Hepatic stellate cell (primary cell): ENCODE measurements at regions not wholly inside any gene's neighbourhood (a gene's known extent, or its start where the extent isn't known, plus 50 kb on each side); places are given as distances from the start of the nearest gene placed in this dataset.
"Not testable (repeated sequence)": the region's sequence is repeated elsewhere in the genome, so short reads cannot be mapped to it uniquely, and the experiment has no call there.

ENCODE experiments used
- DNase-seq: peaks from one replicate; pipeline ENCODE4 v3.0.0; 2011; ENCODE audit warnings: low spot score

DNA sequence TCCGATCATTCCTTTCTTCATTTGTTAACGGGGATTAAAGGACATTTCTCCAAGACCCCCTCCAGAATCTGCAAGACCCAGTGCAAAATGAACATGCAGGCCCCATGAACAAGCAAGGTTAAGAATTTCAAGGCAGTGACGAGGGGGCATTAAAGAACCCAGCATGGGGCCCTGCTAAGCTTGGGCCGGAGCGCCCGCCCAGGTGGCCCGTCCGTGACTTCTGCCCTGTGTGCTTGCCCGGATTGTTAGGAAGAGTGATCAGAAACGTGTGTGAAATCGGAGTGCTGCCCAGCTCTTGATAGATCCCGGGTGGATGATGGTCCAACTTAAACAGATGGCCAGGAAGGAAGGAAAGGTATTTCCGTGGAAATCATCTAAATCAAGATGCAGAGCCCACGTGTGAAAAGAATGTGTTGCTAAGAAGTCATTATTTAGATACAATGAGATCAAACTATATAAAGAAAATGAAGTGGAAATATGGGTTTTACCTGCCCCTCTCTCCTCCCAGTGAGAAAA lies 213.6 kb downstream of the KLF6 start:
- no peak for DNase-seq

DNA sequence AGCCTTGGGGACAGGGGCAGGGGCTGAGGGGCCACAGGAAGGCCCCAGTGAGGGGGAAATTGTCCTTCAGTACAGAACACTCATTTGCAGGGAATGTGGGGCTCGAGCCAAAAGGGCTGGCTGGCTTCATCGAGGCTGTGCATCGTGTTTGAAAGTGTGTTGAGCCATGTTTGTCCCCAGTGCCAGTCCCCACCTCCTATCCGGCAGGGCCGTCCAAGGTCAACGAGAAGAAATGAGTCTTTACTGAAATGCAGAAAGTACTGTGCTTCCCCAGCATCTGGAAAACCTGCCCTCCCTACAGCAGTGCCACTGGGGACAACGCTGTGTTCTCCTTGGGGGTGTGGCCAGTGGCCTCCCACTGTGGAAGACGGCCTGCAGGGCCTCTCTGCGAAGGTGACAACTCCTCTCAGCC lies 214.1 kb downstream of the KLF6 start:
- no peak for DNase-seq

DNA sequence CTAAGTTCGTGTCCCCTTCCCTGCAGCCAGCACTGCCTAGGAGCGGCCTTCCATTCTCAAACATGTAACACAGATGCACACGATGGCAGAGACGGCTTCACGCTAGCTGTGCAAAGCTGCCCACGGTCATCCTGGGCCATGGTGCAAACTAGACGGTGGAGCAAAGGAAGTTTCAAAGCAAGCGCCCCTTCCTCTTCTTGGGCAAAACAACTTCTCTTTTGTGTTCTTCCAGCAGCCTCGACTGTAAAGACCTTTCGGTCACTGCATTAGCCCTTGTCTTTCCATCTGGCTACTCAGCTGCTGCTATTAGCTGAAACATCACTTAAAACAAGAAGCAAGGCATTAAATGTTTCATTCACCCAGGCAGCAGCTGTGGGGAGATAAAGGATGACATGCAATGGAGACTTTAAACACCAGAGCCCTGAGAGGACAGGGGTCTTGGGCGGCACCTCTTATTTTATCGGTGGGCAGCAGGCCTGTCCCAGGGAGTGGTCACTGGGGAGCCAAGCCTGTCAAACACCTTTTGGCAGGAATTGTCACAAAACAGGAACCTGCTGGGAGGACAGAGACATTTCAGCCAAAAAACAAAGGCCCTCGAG lies 214.8 kb downstream of the KLF6 start:
- DNase-seq: no peak

DNA sequence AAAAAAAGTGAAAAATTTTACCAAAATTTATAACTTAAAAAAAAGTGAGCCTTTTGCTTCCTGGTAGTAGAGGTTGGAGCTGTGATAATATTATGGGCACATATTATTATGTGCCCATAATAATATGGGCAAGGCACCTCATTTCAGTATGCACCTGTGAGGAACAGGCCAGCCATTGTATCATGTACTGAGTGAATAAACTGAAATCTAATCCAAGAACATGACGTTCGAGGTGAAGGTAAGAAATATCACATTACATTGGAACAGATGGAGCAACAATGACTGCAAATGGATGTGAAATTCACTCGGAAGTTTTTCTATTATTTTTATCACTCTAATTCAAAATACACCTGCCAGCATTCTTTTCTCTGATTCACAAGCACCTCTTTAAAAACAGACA lies 216.0 kb downstream of the KLF6 start:
- no peak for DNase-seq

DNA sequence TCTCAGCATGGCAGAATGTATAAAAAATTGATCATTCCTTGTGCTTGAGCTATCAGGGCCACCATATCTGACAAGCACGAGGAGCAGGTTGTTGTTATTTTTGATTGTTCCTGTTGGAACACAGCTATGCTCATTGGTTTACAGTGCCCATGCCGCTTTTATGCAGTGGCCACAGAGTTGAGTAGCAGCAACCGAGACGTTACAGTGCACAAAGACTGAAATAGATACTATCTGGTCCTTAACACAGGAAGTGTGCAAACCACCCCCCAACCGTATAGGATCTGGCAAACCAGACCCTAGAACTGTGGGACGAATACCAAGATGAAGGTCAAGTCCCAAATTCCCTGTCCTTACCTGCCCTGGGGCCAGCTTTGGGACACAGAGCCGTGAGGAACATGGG lies 216.6 kb downstream of the KLF6 start:
- no peak for DNase-seq

DNA sequence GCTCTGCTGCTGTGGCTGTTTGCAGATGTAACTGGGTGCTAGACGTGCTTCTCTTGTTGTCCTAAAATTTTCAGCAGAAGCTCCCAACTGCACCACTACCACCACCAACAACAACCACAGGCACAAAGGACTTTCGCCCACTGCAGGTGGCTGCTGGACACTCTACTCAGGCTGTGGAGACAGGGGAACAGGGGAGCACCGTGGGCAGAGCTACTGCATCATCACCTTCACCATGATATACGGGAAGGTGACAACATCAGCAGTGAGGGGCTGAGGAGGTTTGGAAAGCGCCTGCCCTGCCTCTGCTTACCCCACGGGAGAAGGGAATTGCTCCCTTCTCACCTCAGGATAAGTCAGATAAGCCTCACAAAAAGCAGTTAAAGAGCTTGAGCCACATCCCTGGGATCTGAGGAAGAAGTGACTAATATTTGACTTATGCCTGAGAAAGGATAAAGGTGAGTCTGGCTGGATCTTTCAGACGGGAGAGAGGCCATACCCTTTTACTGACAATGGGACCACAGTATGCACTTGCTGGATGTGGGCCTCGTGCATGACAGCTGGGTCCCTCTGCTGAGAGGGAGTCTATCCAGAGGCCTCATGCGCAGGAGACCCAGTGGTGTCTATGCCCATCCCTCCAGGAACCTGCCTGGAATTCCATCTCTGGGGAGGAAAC lies 217.6 kb downstream of the KLF6 start:
- DNase-seq: no peak

DNA sequence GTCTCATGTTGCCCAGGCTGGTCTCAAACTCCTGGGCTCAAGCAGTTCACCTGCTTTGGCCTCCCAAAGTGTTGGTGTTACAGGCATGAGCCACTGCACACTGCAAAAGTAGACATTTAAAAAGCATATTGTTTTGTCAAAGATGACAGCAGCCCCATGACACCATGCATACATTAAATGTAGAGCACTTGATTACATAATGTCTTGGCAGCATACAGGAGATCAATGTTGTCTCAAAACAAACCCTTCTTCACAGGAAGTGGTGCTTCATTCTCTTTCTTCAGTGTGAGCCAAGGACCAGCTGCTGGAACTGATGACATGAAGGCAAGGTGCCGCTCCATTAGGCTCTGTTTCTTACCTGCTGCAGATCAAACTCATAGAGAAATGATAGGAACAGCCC lies 218.4 kb downstream of the KLF6 start:
- no peak for DNase-seq

DNA sequence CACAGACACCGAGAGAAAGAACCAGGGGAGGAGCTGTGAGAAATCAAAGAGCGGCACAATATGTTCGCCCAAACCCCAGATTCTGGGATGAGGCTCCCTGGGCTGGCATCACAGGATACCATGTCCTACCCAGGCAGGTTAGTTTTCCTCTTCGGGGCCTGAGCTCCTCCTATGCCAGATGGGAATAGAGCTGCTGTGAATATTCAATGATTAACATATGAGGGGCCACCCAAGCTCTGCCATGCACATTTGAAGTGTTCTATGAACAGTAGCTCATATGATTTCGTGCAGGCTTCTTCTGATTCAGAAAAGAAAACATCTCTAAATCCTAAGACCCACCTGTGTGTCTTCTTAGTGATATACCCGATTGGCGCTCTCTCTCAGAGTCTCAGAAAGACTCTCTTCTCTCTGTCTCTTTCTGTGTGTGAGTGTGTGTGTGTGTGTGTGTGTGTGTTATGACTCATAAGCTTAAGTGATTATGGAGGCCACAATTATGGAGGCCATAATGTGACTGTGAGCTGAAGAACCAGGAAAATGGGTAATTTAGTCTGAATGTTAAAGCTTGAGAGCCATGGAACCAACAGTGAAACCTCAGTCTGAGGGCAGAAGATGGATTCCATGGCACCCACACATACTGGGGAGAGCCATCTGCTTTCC lies 220.5 kb downstream of the KLF6 start:
- DNase-seq: no peak

DNA sequence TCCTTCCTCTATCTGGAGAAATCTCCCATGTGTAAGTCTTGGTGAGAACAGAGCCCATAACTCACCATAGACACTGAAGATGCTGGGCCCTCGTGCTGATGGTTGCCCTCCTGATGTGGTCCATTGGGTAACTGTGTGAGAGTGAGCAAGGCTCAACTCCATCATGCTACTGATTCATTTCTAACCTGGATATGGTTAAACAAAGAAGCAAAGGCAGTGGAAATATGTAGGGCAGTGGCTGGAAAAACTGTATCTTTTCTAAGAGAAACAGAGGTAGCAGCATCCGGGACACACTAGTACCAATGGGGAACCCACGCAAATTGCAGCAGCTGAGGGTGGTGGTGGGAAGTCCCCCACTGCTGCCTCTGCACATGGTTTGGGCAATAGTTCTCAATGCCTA lies 221.7 kb downstream of the KLF6 start:
- no peak for DNase-seq

DNA sequence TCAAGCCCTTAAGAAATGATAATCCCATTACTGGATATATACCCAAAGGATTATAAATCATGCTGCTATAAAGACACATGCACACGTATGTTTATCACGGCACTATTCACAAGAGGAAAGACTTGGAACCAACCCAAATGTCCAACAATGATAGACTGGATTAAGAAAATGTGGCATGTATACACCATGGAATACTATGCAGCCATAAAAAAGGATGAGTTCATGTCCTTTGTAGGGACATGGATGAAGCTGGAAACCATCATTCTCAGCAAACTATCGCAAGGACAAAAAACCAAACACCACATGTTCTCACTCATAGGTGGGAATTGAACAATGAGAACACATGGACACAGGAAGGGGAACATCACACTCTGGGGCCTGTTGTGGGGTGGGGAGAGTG lies 224.4 kb downstream of the KLF6 start:
- DNase-seq: not testable (repeated sequence)

DNA sequence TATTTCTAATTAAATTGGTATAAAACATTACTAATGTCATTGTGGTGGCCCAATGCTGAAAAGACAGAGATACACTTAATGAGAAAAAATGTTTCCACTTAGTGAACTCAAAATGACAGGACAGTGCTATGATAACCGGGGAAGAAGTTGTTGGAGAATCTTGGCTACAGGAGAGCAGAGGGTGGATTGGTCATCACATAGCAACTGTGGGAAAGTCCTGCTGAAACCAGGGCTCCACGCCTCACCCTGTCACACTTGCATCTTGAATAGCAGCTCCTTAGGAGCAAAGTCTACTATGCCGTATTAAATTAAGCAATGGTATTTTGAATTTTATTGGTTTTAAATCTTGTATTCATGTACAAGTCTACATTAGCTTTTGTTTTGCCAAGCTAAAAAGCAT lies 225.5 kb downstream of the KLF6 start:
- DNase-seq: no peak

DNA sequence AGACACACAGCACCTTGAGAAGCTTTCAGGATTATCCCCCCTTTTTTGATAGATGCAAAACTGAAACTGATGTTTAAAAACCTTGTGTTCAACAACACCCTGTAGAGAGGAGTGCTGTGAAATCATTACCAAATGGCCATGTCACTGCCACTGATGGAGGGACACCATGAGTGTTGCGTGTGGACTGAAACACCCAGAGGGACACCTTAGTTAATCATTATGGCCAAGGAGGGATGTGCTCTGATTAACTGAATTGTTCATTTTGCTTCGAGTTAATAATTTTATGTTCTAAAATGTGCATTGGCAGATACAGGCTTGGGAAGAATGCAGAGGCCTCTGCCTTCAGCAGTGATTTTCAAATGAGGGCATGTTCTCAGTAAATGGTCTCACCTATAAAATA lies 226.0 kb downstream of the KLF6 start:
- no peak for DNase-seq

DNA sequence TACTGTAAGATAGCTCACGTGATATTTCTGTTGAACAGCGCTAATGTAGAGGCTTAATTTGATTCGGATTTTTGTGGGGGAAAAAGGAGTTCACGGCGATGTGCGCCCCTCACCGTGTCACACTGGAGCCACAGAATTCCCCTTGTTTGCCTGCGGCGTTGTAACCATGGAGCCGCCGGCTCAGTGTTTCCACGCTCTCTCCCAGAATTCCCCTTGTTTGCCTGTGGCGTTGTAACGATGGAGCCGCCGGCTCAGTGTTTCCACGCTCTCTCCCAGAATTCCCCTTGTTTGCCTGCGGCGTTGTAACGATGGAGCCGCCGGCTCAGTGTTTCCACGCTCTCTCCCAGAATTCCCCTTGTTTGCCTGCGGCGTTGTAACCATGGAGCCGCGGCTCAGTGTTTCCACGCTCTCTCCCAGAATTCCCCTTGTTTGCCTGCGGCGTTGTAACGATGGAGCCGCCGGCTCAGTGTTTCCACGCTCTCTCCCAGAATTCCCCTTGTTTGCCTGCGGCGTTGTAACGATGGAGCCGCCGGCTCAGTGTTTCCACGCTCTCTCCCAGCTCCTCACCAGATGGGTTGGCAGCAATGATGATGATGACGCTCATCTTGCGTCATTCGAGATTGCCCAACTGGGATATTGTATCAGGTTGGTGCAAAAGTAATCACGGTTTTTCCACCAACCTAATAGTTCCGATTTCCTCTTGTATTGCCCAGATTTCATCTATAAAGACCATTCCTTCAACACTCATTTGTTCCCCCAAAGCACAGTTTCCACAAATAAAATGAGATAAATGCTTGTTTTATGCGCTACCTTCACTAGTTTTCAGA lies 228.6 kb downstream of the KLF6 start:
- not testable (repeated sequence) for DNase-seq

DNA sequence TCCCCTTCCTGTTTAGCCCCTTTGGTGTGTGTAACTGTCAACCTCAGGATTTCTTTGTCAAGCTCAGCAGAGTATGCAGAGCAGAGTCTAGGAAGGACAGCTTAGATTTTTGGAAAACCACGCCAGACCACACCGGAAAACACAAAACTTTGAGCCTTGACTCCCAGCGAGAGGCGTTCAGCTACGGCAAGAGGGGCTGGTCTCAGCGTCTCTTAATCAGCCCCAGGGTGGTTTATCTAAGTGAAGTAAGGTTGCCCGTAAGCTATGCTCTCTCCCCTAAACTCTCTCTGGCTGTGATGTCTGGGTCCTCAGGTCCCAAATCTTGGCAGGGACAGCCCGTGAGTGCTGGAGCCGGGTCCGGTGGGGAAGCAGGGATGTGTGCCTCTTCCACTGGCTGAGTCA lies 230.9 kb downstream of the KLF6 start:
- DNase-seq: no peak

DNA sequence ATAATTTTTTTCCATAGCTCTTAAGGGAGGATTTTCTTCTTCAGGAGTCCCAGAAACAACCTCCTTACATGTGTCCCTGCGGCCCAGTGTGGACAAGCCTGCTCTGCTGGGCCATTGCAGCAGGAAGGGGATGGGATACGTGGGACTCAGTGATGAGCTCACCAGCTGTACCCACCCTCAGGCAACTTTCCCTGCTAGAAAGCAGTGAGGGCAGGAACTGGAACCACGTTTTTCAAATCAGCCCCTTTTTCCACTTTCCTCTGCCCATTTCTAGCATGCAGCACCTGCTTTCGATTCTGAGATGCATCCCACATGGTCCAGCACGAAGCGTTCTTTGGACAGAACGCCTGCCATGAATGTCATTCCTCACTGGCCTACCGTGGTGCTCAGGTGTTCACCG lies 232.7 kb downstream of the KLF6 start:
- no peak for DNase-seq

DNA sequence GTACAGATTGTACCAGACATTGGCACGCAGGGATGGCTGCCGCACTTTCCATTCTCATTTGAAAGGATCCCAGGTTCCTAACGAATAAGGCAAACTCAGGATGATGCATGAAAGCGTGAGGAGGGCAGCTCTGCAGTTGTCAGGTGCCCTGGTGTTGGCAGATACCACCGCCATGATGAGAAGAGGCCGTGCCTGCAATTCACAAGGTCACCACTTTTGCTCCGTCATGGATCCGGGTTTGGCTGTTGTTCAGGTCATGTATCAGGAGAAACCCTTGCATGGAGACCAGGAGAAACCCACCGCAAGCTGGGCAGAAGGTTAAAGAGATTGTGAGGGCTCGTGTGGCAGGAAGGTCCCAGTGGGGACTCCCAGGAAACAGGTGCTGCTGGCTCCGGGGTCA lies 233.2 kb downstream of the KLF6 start:
- no peak for DNase-seq

DNA sequence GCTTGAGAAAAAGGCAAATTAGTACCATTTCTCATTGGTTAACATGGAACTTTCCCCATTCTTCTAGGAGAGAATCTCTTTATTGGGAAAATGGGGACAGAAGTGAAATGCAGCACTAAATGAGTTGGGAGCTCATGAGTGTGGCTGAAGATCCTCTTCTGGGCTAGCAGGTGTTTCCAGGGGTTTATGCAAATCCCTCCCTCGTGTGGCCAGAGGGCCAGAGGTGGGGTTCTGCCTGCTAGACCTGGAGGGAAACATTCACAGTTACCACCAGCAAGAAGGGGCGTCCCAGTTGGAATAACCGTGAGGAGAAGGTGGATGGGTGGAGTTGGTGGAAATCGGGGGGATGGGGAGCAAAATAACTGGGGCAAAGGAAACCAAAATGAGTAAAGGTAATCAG lies 235.9 kb downstream of the KLF6 start:
- no peak for DNase-seq

DNA sequence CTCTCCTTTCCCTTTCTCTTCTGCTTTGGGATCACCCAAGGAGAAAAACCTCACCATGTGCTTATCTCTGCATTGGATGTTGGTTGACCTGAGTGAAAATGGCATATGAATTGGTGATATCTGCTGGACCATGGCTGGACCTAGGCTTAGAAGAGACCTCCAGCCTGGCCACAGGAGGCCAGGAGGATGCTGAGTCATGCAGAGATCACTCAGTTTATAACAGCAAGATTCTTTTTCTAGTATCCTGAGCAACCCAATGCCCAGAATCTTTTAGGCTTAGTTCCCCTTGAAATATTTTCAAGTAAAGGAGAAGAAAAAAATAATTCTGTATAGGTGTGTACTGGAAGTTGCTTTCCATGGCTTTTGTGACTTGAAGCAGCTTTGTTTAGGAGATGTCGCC lies 236.3 kb downstream of the KLF6 start:
- DNase-seq: peak; percentile 34

DNA sequence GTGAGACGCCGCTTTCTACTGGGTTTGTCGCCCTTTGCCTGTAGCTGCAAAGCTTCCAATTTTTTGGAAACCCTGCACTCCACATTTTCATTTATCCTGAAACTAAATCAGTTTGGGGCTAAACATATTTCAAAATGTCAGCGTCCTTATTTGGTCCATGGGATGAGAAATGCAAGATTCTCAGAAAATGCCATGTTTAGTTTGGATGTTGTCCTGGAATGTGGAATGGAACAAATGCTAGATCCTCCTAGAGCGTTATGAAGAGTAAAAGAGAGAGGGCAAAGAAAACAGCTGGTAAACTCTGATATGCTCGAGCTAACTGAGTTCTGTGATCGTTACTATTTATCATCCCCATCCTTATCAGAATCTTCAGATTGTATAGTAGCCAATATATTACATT lies 236.9 kb downstream of the KLF6 start:
- peak; percentile 71 for DNase-seq

DNA sequence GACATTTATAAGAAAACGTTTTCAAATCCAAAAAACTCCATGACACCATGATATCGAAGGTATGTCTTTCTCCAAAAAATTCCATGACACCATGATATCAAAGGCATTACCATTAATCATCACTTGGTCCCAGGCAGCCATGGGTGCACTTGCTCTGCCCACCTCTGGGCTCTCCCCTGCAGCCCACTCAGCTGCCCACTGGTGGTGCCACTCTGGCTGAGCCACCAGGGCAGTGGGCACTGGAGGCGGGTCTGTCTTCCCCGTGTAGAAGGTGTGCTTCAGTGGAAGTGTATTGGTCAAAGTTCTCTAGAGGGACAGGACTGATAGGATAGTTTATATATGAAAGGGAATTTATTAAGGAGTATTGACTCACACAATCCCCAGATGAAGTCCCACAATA lies 240.4 kb downstream of the KLF6 start:
- DNase-seq: no peak

DNA sequence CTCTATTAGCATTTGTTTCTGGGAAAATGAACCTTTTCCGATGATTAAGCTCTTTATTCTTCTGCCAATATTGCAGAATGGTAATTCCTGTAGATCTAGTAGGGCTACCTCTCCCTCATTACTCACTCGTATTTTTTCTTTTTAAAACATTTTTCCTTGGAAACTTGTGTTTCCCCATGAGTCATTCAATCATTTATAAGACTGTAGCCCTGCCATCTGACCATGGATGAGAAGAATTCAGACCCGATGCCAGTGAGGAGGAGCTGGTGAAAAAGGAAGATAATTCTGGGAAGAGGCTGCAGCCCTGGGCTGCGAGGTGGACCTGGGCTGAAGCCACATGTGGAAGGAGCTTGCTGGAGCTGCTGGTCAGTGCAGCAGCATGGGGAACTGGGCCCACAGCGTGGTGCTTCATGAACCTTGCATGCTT lies 242.8 kb downstream of the KLF6 start:
- DNase-seq: peak; percentile 88

DNA sequence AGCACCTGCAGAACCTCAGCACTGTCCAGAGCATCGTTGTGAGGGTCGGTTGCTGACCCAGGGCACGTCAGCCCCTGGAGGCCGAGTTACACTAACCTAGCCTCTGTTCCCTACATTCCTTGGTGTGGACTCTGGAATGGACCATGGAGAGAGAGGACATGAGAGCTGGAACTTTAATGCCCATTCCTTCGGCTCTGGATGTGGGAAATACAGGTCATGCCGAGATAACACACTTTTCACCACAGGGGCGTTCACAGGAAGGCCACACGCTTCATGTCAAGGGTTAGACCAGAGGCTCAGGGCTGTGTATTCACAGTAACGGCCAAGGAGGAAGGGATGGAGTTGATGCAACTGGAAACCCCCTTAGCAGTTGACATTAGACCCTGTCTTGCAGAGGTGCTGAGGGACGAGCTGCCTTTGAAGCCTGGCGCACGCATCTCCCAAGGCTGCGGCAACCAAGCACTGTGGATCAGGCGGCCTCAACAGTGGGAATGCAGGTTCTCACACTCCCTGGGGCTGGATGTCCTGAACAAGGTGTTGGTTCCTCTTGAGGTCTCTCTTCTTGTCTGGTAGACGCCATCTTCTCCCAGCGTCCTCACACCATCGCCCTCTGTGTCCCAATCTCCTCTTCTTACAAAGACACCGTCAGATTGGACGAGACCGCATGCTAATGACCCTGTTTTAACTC lies 245.2 kb downstream of the KLF6 start:
- no peak for DNase-seq
